HG03521 (cell line): ENCODE measurements at regions not wholly inside any gene's neighbourhood (a gene's known extent, or its start where the extent isn't known, plus 50 kb on each side); places are given as distances from the start of the nearest gene placed in this dataset.
"Not testable (repeated sequence)": the region's sequence is repeated elsewhere in the genome, so short reads cannot be mapped to it uniquely, and the experiment has no call there.

Source experiments
- ATAC-seq: cut with Tn5 transposase; IDR thresholded peaks from one replicate; pipeline ENCODE4 v1.9.1; 2021; ENCODE audit warnings: mild to moderate bottlenecking, moderate library complexity; ENCODE audit not compliant: unreplicated experiment

DNA sequence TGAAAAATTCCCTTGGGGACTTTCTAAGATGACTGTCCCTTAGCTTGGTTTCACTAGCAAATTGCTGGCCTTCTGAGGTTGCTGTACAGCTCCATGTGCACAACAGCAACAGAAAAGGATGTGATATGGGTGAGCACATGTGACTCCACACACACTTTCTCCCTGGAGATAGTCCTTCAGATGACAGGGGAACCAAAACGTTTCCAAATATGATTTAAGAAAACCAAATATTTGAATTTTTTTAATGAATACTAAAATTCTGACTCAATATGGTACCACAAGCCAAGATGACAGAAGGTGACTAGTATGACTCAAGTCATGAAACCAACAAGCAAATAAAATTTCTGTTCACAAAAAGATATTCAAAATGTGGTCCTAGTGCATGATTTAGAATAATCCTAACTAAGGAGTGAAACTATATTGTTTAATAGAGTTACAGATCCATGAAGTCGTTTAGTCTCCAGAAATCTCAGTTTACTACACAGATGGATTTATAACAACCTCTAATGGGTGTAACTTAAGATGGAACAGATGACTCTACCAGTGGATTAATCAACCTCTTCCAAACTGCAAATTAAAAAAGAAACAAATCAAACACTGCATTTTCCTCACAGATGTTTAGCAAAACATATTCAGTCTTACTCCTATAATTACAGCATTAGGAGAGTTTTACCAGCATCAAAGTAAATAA is 144.8 kb upstream of the PIK3R1 start:
- ATAC-seq, result peak; percentile 78

DNA sequence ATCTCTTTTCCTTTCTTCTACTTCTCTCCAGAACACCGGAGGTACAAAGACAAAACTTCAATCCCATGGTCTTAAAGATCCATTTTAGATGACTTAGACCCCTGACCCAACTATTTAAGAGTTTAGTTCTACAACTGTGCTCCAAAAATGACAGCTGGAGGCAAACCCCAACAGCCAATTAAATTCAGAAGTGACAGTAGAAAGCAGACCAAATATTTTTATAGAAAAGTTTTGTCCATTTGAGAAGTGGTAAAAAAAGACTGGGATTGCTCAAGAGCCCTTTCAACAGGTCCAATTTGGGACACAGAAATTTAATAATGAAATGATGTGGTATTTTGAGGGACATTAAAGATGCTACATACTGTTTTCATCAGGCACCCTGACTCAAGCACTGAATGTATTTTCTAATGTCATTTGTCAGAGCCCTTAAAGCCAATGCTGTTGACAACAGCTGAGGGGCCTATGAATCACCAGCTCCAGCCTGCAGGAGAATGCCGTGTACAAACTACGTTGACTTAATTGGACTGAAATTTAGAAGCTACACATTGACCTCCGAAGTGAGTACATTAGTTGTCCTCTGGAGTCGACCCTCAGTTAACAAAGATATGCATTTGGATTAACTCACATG is 147.5 kb upstream of the PIK3R1 start:
- no peak for ATAC-seq

DNA sequence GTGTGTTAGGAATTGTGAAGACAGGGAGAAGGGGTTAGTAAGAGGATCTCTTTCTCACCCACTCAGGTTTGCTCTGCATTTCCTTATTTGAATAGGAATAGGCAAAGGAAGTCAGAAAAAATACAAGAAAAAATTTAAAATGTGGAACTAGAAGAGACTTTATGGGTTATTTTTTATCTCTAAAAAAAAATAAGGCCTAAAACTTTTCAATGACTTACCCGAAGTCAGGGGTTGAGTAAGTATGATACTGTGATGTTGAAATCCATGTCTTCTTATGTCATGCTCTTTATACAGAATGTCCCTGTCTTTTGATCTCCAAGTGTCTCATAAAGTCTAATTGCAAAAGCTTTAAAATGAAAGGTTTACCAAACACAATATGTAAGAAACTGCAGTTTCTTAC is 148.3 kb upstream of the PIK3R1 start:
- ATAC-seq, result no peak

DNA sequence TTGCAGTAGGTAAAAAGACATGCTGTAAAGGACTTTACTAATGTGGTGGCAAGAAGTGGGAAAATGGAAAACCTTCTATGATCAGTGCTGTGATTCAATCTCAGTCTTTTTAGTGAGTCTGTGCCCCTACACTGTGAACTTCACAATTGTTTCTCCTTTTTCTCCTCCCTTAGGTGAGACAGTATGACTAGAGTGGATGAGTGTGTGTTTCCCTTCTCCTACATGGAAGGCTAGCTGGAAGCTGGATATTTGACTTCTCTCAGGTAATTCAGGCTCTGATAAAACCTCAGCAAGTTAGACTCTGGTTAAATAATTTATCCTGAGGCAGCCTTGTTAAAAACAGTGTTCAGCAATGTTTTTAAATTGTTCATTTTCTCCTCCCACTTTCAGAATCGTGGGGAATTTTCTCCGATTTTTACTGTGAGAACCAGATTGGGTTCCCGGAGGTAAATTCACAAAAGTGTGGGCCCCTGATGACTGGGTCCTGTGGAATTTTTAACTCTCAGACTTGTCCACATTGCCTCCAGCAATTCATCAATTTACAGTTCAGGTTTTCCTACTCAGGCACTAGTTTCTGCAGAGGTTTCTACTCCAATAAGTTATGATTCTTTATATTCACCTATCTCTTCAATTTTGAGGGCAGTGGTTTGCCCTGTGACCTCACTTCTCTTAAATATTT is 149.1 kb upstream of the PIK3R1 start:
- ATAC-seq, result no peak

DNA sequence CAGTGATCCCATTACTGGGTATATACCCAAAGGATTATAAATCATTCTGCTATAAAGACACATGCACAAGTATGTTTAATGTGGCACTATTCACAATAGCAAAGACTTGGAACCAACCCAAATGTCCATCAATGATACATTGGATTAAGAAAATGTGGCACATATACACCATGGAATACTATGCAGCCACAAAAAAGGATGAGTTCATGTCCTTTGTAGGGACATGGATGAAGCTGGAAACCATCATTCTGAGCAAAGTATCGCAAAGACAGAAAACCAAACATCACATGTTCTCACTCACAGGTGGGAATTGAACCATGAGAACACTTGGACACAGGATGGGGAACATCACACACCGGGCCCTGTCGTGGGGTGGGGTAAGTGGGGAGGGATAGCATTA is 150.2 kb upstream of the PIK3R1 start:
- ATAC-seq, result not testable (repeated sequence)

DNA sequence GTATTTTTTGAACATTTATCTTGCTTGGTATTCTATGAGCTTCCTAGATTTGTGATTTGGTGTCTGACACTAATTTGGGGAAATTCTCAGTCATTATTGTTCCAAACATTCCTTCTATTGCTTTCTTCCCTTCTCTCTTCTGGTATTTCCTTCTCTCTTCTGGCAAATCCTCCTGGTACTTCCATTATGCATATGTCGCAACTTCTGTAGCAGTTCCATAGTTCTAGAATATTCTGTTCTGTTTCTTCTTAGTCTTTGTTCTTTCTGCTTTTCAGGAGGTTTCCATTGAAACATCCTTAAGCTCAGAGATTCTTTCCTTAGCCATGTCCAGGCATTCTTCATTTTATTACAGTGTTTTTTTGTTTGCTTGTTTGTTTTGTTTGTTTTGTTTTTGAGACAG is 155.2 kb upstream of the PIK3R1 start:
- no peak for ATAC-seq

DNA sequence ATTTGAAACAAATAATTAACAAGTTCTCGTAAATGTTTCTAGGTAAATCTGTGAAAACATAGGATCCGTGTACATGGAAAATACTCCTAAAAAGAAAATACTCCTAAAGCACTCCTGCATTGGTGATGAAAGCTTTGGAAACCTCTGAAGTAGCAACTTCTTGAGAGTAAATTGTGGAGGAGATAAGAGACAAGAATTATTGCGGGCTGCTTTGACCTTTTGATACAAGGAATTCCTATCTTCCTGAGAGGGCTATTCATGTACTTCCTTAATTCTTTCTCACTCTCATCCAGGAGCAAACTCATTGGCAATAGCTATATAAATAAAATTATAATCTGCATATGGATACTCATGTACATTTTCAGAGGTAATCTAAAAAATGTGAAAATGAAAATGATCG is 158.4 kb upstream of the PIK3R1 start:
- no peak for ATAC-seq

DNA sequence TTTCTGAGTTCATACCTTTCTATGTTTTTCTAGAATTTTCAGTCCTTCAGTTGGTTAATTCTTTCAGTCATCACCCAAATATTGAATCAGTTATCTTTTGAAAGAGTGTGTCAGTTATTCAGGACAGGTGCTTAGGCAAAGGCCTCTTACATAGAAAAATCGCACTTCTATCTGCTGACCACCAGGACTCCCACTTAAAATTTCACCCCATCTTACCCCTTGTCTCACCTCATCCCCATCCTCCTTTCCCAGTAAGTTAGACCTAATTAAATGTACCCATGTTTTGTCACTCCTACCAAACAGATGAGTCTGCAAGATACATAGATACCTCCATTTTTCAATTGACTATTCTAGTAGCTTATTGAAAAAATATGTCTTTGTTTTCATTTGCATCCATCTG is 159.9 kb upstream of the PIK3R1 start:
- ATAC-seq, result no peak

DNA sequence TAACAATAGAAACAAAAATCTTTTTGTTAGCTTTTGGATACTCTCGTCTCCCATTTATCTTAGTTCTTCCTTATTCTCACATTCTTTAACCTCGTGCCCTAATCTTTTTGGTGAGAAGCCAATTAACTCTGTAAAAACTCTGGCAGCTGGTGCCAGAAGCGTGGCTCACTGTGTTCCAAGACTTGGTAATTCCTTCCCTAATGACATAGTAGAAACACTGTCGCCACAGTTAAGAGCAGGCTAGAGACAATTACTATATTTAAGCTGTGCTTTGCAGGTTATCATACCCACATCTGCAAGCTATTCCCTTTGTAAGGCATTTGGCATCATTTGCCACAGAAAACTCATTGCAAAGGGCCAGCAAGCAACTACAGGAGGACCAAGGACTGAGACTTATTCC is 160.9 kb upstream of the PIK3R1 start:
- no peak for ATAC-seq

DNA sequence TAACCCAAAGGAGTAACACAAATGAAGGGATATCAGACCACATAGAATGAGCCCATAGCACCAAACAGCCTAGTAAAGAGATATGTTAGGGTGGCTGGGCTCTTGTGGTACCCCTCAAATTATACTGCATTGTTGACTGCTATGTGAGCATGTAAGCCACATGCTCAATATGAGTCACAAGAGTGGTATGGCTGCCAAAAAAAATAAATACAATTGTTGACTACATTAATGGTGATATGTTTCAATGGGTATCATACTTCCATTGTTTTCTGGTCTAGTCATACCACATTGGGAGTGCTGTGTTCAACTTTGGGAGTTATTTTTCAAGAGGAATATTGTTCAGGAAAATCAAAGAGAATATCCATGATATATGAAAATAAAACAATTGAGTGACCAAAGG is 162.4 kb upstream of the PIK3R1 start:
- no peak for ATAC-seq

DNA sequence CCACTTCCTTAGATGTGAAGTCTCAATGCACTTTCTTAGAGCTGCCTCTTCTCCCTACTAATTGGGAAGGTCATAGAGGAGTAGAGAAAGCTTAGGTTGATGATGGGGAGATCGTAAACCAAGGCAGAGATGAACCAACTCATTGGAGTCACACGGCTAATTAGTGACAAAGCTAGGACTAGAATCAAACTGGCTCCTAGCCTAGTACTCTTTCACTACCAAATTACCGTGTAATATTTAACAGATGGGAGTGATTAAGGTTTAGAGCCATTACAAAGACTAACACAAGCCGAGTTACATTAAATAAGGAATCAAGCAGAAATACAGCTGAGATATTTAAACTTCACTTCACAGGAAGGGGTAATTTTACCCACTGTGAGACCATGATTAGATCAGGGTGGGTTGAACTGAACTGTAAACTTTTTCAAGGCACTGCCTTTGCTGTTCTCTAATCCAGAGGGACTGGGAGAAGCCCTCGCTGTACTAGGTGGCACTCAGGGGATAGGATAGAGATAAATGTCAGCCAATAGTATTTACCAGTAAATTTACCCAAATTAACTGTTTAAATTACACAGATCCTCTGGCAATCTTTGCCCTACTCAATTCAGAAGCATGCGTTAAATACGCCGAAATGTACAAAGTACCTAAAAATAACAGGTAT is 166.4 kb upstream of the PIK3R1 start:
- no peak for ATAC-seq

DNA sequence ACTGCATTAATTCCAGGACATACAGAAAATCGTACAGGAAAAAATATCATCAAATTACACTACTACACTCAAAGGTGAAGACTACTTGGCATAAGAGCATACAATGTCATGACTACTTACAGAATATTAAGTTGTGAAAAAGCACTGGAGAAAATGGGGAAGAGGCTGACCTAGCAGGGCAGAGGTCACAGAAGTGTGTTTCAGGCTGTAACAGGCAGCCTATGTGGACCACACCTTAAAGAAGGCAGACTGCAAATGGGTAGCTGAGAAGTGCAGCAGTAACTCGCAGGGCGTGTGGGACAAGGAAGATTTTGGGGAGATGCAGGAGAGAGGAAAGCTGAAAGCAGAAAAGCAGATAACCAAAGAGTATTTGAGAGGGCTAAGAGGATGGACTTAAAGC is 167.0 kb upstream of the PIK3R1 start:
- ATAC-seq, result no peak

DNA sequence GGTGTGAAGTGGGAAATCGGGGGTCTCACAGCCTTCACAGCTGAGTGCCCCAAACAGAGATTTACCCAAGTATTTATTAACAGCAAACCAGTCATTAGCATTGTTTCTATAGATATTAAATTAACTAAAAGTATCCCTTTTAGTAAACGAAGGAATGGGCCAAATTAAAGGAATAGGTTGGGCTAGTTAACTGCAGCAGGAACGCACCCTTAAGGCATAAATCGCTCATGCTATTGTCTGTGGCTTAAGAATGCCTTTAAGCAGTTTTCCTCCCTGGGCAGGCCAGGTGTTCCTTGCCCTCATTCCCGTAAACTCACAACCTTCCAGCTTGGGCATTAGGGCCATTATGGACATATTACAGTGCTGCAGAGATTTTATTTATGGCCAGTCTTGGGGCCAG is 167.5 kb upstream of the PIK3R1 start:
- not testable (repeated sequence) for ATAC-seq

DNA sequence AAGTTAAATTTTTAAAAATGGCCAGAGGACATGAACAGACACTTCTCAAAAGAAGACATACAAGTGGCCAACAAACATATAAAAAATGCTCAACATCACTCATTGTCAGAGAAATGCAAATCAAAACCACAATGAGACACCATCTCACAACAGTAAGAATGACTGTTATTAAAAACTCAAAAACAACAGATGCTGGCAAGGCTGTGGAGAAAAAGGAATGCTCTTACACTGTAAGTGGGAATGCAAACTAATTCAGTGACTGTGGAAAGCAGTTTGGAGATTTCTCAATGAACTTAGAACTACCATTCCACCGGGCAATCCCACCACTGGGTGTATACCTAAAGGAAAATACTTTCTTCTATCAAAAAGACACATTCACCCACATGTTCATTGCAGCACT is 168.5 kb upstream of the PIK3R1 start:
- no peak for ATAC-seq

DNA sequence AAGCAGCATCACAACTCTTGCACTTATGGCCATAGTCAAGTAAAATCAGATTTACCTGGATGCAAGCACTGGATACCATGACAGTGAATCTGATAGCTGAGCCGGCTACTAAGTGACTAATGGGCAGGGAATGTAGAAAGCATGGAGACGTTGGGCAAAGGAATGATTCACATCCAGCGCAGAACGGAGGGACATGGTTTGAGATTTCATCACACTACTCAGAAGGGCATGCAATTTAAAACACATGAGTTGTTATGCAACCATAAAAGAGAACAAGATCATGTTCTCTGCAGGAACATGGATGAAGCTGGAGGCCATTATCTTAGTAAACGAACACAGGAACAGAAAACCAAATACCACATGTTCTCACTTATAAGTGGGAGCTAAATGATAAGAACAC is 169.1 kb upstream of the PIK3R1 start:
- ATAC-seq, result no peak

DNA sequence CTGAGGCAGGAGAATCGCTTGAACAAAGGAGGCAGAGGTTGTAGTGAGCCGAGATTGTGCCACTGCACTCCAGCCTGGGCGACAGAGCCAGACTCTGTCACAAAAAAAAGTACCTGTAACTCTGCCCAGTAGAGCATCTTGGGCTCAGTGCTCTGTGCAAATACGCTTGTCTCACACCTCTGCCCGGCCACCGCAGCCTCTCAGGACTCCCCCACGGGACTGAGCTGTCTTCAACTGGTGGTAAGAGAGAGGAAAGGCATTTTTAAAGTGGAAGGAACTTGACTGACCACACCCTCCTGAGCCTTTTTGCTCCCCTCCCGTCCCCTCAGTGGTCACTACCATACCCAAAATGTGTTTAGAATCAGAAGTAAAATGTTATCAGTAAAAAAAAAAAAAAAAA is 174.3 kb upstream of the PIK3R1 start:
- peak; percentile 87 for ATAC-seq

DNA sequence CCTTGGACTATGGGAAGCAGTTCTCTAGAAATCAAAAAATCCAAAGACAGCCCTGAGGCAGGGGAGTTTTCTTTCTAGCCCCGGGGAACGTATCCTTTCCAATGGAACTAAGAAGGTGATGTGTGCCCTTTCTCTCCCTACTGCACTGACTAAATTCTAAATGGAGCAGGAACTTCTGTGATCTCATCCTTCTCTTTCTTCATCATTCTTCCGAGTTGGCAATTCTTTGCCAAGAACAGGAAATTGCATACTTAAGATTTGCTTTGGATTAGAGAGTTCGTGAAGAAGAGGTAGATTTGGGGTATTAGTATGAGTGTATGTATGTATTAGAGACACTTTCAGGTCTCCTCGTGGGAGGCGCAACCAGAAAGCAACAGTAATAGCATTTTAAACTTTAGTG is 178.0 kb upstream of the PIK3R1 start:
- ATAC-seq, result no peak

DNA sequence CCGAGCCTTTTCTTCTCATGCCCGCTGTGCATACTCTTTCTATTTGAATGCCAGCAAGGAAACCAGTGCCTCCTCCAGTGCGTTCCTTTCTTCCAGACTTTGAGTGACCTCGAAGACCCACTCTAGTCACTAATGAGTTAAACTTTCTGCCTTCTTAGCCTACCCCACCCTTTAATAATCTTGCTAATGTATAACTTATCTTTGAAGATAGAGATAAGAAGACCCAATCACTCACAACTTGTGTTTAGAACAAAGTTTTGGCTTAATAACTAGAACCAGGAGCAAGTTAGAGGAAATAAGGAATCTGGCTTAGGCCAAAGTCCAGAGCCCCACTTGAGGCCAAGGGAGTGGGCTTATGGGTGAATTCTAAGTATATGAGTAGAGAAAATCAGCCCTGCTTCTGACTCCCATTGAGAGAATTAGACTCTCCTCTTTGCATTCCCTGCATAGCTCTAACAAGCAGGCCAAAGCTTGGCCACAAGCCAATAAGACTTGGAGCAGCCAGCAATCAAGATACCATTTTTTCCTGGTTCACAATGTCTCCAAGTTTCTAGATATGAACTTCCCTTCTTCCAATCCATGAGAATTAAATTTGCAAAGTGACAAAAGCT is 181.5 kb upstream of the PIK3R1 start:
- ATAC-seq, result no peak

DNA sequence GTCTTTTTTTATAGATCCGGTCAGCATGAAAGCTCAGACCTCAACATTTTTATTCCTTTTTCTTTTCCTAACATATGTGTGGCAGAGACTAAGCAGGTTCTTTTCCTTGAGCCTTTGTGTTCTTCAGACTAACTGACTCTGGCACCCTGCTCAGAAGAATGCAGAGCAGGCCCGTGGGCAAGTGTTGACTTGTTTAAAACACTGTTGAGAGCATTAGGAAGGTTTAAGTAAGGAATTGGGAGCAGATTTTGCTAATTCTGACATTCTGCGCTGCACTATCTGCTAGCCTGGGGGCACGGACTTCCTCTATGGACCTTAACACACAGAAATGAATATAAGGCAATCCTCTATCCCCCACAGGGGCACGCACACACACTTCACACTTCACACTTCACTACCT is 182.5 kb upstream of the PIK3R1 start:
- ATAC-seq, result no peak

DNA sequence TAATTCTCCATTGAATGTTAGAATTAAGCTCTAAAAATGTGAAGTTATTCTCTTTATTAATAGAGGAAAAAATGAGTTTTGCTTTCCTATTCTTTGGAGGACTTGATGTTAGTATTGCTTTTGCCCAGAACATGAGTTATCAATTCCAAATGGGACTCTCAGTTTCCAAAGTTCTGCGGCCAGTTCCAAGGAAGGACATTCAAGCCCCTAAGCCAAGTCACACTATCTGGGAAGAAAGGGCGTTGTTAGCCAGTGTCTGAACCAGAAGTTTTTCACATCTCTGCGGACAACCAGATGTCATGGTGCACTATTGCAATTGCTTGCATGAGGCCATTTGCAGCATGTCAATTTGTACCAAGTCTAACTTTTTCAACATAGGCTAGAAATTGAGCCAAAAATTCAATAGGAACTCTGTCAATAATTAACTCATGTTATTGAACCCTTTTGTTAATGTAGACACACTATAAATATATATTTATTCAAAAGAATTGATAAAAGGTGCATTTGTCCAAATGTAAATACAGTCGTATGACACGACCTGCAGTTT is 183.3 kb upstream of the PIK3R1 start:
- ATAC-seq, result no peak

DNA sequence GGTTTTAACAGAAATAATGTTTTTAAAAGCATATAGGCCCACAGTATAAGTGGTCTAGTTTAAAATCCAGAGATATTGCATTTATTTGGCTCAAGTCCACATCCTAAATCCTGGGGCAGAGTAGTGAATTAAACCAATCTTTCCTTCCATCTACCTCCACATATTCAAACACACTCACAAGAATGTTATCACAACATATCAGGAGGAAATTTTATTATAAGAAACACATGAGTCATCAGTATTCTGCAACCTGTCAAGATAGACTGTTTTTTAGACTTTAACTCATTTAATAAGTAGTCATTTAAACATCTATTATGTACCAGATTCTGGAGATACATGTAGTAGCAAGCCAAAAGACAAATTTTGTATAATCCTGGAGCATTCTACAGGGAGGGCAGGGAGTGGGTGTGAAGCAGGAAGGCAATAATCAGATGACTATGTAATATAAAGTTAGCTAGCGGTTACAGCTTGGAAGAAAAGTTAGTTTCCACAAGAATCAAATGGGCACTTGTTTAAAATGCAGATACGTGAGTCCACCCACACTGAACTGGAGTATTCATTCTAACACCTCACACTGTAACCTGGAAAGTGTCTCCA is 187.3 kb upstream of the PIK3R1 start:
- no peak for ATAC-seq
